Naive B cell (primary cell): ENCODE measurements at regions not wholly inside any gene's neighbourhood (a gene's known extent, or its start where the extent isn't known, plus 50 kb on each side); places are given as distances from the start of the nearest gene placed in this dataset.

Experiments used
- ATAC-seq, 2 donors: fragments of 150-1000 bp; cut with Tn5 transposase; 2 replicates each; pipeline ENCODE4 v1.10.0; 2021; ENCODE audit warnings: low read depth in 2 of 2, mild to moderate bottlenecking in 2 of 2, moderate library complexity in 2 of 2
- DNase-seq: peaks from one replicate; pipeline ENCODE4 v3.0.0; 2022
- H3K27ac Mint-ChIP-seq, 6 donors: one replicate each; pipeline ENCODE4 v1.8.0; 2020 to 2022; ENCODE audit warnings: mild to moderate bottlenecking in 6 of 6, mixed read lengths in 6 of 6, moderate library complexity in 5 of 6, inconsistent platforms in 2 of 6
- H3K27me3 Mint-ChIP-seq, 3 donors: one replicate each; pipeline ENCODE4 v1.8.0; 2021 to 2022; ENCODE audit warnings: mixed read lengths in 3 of 3, mild to moderate bottlenecking in 1 of 3
- H3K36me3 Mint-ChIP-seq, 2 donors: one replicate each; pipeline ENCODE4 v1.8.0; 2020 to 2022; ENCODE audit warnings: mixed read lengths in 2 of 2, inconsistent platforms in 1 of 2, mild to moderate bottlenecking in 1 of 2
- H3K4me1 Mint-ChIP-seq, 3 donors: one replicate each; pipeline ENCODE4 v1.8.0; 2020 to 2022; ENCODE audit warnings: mixed read lengths in 3 of 3, inconsistent platforms in 1 of 3, mild to moderate bottlenecking in 1 of 3, moderate library complexity in 1 of 3
- H3K4me3 Mint-ChIP-seq, 8 donors: one replicate each; pipeline ENCODE4 v1.8.0; 2020 to 2022; ENCODE audit warnings: mild to moderate bottlenecking in 8 of 8, mixed read lengths in 8 of 8, moderate library complexity in 8 of 8, inconsistent platforms in 2 of 8
- H3K9me3 Mint-ChIP-seq, 7 donors: one replicate each; pipeline ENCODE4 v1.8.0; 2020 to 2022; ENCODE audit warnings: mixed read lengths in 7 of 7, mild to moderate bottlenecking in 5 of 7, inconsistent platforms in 2 of 7, moderate library complexity in 1 of 7

- Mint-ChIP-seq H3K4me1 (peaks cover 6 to 12% (median 11%) of the 10 kb centered on the region in 3 donors), H3K27me3 (no peaks in the 10 kb centered on the region), H3K9me3 (no peaks in the 10 kb centered on the region), H3K4me3 (no peak overlapping the region), H3K27ac (no peak overlapping the region), H3K36me3 (no peaks in the 10 kb centered on the region)
- DNase-seq (no peak), ATAC-seq (no peak)
Observed at GRCh38 chr12:89839444-89839843, 130.8 kb upstream of the ATP2B1 start.

DNA sequence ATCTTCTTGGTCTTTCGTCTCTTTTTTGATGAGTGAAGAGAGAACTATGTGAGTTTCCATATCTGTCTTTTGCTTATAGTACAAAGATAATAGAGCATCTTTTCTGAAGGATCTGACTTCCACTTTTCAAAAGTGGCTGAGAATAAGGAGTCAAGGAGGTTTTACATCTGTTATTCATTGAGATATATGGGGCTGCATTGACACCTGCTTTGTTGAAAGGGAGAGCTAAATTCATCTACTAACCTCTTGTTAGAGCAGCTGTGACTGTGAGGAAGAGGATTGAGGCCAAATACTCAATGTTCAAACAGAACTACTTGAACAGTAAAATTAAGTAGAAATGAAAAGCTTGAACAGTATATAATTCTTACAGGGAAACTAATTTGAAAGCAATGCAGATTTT, 130.2 kb upstream of the ATP2B1 start:
- Mint-ChIP-seq H3K36me3 (no peaks in the 10 kb centered on the region), H3K27ac (peak overlapping the region in 4 of 6 donors; percentile 11 to 51 (median 22)), H3K4me1 (peaks cover 6 to 12% (median 9%) of the 10 kb centered on the region in 3 donors), H3K4me3 (no peak overlapping the region), H3K27me3 (no peaks in the 10 kb centered on the region), H3K9me3 (no peaks in the 10 kb centered on the region)
- DNase-seq (no peak), ATAC-seq (no peak)

DNA sequence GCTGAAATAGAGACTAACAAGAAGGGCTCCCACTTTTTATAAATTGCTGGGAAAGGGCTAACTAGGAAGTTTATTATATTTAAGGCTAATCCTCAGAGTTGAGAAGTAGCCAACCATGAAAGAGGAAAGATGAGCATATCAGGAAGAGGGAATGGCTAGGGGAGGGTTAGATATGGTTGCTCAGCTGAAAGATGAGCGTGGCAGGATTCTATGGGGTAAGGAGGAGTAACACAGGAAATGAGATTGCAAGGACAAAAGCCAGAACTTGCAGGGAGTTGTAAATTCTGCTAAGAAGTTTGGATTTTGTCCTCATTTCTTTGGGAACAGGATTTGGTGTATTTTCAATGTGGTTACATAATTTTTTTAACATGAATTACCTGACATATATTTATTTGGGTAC, 127.4 kb upstream of the ATP2B1 start:
- Mint-ChIP-seq H3K4me3 (no peak overlapping the region), H3K9me3 (no peaks in the 10 kb centered on the region), H3K4me1 (peaks cover 10 to 13% (median 12%) of the 10 kb centered on the region in 3 donors), H3K36me3 (no peaks in the 10 kb centered on the region), H3K27me3 (no peaks in the 10 kb centered on the region), H3K27ac (no peak overlapping the region)
- ATAC-seq (no peak), DNase-seq (no peak)

GRCh38 chr12:89834676-89835075, 126.0 kb upstream of the ATP2B1 start:
- DNase-seq (no peak), ATAC-seq (no peak)
- H3K27ac Mint-ChIP-seq, result no peak overlapping the region

GRCh38 chr12:89833337-89834252, 125.0 kb upstream of the ATP2B1 start:
- Mint-ChIP-seq H3K27me3 (no peaks in the 10 kb centered on the region), H3K4me3 (no peak overlapping the region), H3K36me3 (no peaks in the 10 kb centered on the region), H3K4me1 (peaks cover 1 to 5% (median 4%) of the 10 kb centered on the region in 3 donors), H3K9me3 (no peaks in the 10 kb centered on the region), H3K27ac (no peak overlapping the region)
- ATAC-seq (no peak), DNase-seq (no peak)

More at GRCh38 chr12:89834676-89835075, 126.0 kb upstream of the ATP2B1 start:
- H3K4me3 Mint-ChIP-seq, result no peak overlapping the region
- H3K36me3 Mint-ChIP-seq, result no peaks in the 10 kb centered on the region
- H3K9me3 Mint-ChIP-seq, result no peaks in the 10 kb centered on the region
- peaks cover 5 to 7% (median 5%) of the 10 kb centered on the region in 3 donors for H3K4me1 Mint-ChIP-seq
- no peaks in the 10 kb centered on the region for H3K27me3 Mint-ChIP-seq

GRCh38 chr12:89832336-89832735, 123.7 kb upstream of the ATP2B1 start:
- Mint-ChIP-seq H3K9me3 (no peaks in the 10 kb centered on the region), H3K27ac (no peak overlapping the region), H3K27me3 (no peaks in the 10 kb centered on the region), H3K36me3 (no peaks in the 10 kb centered on the region), H3K4me3 (no peak overlapping the region), H3K4me1 (peaks cover 0 to 5% (median 4%) of the 10 kb centered on the region in 3 donors)
- DNase-seq, result no peak
- no peak for ATAC-seq

- H3K9me3 Mint-ChIP-seq, result no peaks in the 10 kb centered on the region
- peaks cover 0 to 5% (median 4%) of the 10 kb centered on the region in 3 donors for H3K4me1 Mint-ChIP-seq
- no peaks in the 10 kb centered on the region for H3K27me3 Mint-ChIP-seq
- ATAC-seq (peak; percentile 32 to 41), DNase-seq (no peak)
- no peaks in the 10 kb centered on the region for H3K36me3 Mint-ChIP-seq
- peak overlapping the region in 3 of 6 donors; percentile 25 to 46 (median 29) for H3K27ac Mint-ChIP-seq
- H3K4me3 Mint-ChIP-seq, result no peak overlapping the region
Observed at GRCh38 chr12:89831310-89832095, 122.9 kb upstream of the ATP2B1 start.

GRCh38 chr12:89829434-89829975, 120.9 kb upstream of the ATP2B1 start:
- H3K4me1 Mint-ChIP-seq, result peaks cover 5 to 14% (median 6%) of the 10 kb centered on the region in 3 donors
- no peak for DNase-seq
- peak overlapping the region in 2 of 6 donors; percentile 1 to 34 for H3K27ac Mint-ChIP-seq
- no peaks in the 10 kb centered on the region for H3K9me3 Mint-ChIP-seq
- H3K36me3 Mint-ChIP-seq, result no peaks in the 10 kb centered on the region
- no peak overlapping the region for H3K4me3 Mint-ChIP-seq
- H3K27me3 Mint-ChIP-seq, result no peaks in the 10 kb centered on the region
- ATAC-seq, result no peak

GRCh38 chr12:89828575-89828974, 119.9 kb upstream of the ATP2B1 start:
- no peaks in the 10 kb centered on the region for H3K9me3 Mint-ChIP-seq
- peaks cover 5 to 14% (median 6%) of the 10 kb centered on the region in 3 donors for H3K4me1 Mint-ChIP-seq
- no peak overlapping the region for H3K27ac Mint-ChIP-seq
- H3K4me3 Mint-ChIP-seq, result no peak overlapping the region
- H3K36me3 Mint-ChIP-seq, result no peaks in the 10 kb centered on the region
- ATAC-seq, result no peak
- DNase-seq, result no peak
- H3K27me3 Mint-ChIP-seq, result no peaks in the 10 kb centered on the region

- ATAC-seq (no peak), DNase-seq (no peak)
- Mint-ChIP-seq H3K4me3 (no peak overlapping the region), H3K9me3 (no peaks in the 10 kb centered on the region), H3K36me3 (no peaks in the 10 kb centered on the region), H3K27ac (peak overlapping the region in 1 of 6 donors; percentile 89), H3K27me3 (no peaks in the 10 kb centered on the region), H3K4me1 (peaks cover 7 to 16% (median 8%) of the 10 kb centered on the region in 3 donors)
Observed at GRCh38 chr12:89827592-89827991, 119.0 kb upstream of the ATP2B1 start.

DNA sequence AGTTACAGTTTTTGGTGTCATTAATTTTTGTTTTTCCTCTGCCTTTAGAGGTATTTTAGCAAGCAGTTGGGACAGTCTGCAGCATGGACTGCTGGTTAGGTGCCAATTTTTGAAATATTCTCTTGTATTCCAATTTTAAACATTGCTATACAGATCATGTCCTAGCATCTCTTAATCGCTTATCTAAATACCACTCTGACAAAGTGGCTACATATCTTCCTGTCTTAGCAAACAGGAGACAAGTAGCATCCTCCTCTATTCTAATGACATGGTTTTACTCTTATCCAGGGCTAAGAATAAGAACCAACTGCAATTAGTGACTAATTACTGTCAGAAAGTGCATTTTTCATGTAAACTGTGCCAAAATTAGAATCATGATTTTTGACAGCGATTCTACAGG, 117.8 kb upstream of the ATP2B1 start:
- Mint-ChIP-seq H3K27me3 (no peaks in the 10 kb centered on the region), H3K4me1 (peaks cover 17 to 23% (median 17%) of the 10 kb centered on the region in 3 donors), H3K27ac (peak overlapping the region in 3 of 6 donors; percentile 3 to 37 (median 13)), H3K9me3 (no peaks in the 10 kb centered on the region), H3K36me3 (no peaks in the 10 kb centered on the region), H3K4me3 (no peak overlapping the region)
- ATAC-seq, result no peak
- DNase-seq, result no peak

DNA sequence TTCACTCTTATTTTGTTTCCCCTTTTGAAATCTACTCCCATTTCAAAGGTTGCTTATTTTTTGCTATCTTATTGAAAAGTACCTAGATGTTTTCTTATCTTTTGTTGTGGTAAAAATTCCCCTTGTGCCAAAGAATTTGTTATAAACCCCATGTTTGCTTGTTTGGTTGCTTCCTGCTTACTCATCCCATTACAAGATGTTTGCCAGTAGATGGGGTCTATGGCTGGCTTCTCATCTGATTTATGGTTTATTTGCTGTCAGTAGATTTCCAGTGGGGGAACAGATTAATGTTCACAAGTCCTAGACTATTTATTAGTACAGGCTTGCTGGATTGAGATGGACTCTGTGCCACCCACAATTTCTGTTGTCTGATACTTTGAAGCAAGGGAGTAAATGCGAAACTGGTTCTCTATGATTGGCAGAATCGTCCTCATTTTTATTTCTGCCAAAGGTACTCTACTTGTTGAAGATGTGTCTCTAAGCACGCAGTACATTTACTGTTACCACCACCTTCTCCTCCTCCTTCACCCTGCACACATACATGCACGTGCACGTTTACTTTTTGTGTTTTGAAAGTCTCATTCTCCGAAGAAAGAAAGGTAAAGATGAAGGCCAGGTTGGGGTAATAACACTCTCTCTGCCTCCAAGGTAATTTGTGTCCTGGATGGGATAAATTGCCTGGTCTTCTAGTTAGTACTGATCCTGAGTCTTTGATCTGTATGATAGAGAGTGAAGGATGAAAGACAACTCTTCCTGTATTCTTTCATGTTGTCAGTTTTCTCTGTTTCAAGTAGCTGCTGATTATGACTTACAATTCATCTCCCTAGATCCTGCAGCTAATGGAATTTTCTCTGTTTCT, 117.2 kb upstream of the ATP2B1 start:
- no peaks in the 10 kb centered on the region for H3K9me3 Mint-ChIP-seq
- H3K27ac Mint-ChIP-seq, result peak overlapping the region in 4 of 6 donors; percentile 3 to 60 (median 25)
- ATAC-seq (no peak), DNase-seq (no peak)
- peaks cover 17 to 21% (median 17%) of the 10 kb centered on the region in 3 donors for H3K4me1 Mint-ChIP-seq
- no peaks in the 10 kb centered on the region for H3K36me3 Mint-ChIP-seq
- no peak overlapping the region for H3K4me3 Mint-ChIP-seq
- no peaks in the 10 kb centered on the region for H3K27me3 Mint-ChIP-seq

DNA sequence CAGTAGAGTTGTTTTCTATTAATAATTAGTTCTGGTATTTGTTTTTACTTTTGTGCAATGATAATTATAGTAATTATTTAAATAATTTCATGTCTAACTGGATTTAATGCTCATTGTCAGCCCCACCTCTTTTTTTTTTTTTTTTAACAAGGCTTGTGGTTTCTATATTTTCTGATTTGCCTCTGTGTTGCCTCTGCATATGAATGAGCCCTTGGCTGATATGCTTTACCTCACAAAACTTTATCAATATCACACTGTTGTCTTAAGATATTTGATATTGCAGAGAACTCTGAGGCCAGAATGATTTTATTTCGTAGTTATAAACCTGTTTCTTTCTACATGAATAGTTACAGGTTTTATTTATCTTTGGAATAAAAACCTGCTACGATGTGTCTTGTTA, 116.2 kb upstream of the ATP2B1 start:
- Mint-ChIP-seq H3K4me3 (no peak overlapping the region), H3K9me3 (no peaks in the 10 kb centered on the region), H3K36me3 (no peaks in the 10 kb centered on the region), H3K27me3 (no peaks in the 10 kb centered on the region), H3K4me1 (peaks cover 17 to 21% (median 17%) of the 10 kb centered on the region in 3 donors), H3K27ac (no peak overlapping the region)
- no peak for DNase-seq
- no peak for ATAC-seq
